Upper lobe of left lung (tissue), 4 donors: ENCODE measurements at regions not wholly inside any gene's neighbourhood (a gene's known extent, or its start where the extent isn't known, plus 50 kb on each side); places are given as distances from the start of the nearest gene placed in this dataset.

Source experiments
- EP300 ChIP-seq, 4 donors: sonication (generic); formaldehyde crosslinking; IDR thresholded peaks; one replicate each; pipeline ENCODE4 v1.5.1; 2017; ENCODE audit warnings: antibody characterized with exemption in 4 of 4, control low read depth in 2 of 4
- POLR2A ChIP-seq, 4 donors: fragments of 450-650 bp; IDR thresholded peaks; one replicate each; pipeline ENCODE4 v1.5.1; 2016 to 2017; ENCODE audit warnings: antibody characterized with exemption in 4 of 4, mild to moderate bottlenecking in 2 of 4
- POLR2AphosphoS5 ChIP-seq, 2 donors: sonication (generic); formaldehyde crosslinking; IDR thresholded peaks; one replicate each; pipeline ENCODE4 v1.5.1; 2017; ENCODE audit warnings: antibody characterized with exemption in 2 of 2
- TF ChIP-seq, protein P1 (sequence below), 6 experiments: fragments of 450-650 bp in 4 of 6; fragments of 200-600 bp in 2 of 6; sonication (generic) in 2 of 6; IDR thresholded peaks; one replicate each; pipeline ENCODE4 v1.5.1; 2016 to 2019; ENCODE audit warnings: antibody characterized with exemption in 6 of 6

- TF ChIP-seq EP300 (IDR thresholded peaks at IDR 0.05) (no peak), POLR2A (IDR thresholded peaks at IDR 0.05) (no peak), POLR2AphosphoS5 (IDR thresholded peaks at IDR 0.05) (no peak)
- TF ChIP-seq, protein P1, sequence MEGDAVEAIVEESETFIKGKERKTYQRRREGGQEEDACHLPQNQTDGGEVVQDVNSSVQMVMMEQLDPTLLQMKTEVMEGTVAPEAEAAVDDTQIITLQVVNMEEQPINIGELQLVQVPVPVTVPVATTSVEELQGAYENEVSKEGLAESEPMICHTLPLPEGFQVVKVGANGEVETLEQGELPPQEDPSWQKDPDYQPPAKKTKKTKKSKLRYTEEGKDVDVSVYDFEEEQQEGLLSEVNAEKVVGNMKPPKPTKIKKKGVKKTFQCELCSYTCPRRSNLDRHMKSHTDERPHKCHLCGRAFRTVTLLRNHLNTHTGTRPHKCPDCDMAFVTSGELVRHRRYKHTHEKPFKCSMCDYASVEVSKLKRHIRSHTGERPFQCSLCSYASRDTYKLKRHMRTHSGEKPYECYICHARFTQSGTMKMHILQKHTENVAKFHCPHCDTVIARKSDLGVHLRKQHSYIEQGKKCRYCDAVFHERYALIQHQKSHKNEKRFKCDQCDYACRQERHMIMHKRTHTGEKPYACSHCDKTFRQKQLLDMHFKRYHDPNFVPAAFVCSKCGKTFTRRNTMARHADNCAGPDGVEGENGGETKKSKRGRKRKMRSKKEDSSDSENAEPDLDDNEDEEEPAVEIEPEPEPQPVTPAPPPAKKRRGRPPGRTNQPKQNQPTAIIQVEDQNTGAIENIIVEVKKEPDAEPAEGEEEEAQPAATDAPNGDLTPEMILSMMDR (IDR thresholded peaks at IDR 0.05), result no peak
Observed at GRCh38 chr6:9535106-9535505, 879.8 kb downstream of the TFAP2A start.
